HCT116 (cell line): ENCODE measurements at regions not wholly inside any gene's neighbourhood (a gene's known extent, or its start where the extent isn't known, plus 50 kb on each side); places are given as distances from the start of the nearest gene placed in this dataset.

Source experiments
- ATAC-seq: fragments of 200-7000 bp; cut with Tn5 transposase; 2 replicates; pipeline ENCODE4 v1.9.1; 2020; ENCODE audit warnings: mild to moderate bottlenecking, moderate library complexity
- BruUV-seq: library from RNA; stranded (reverse); fragments of 400-500 nt; replicated peaks from 2 replicates; lab custom pipeline; 2021; lab: Mats Ljungman, UMichigan
- CTCF ChIA-PET: fragments of 300-600 bp; sonication (Branson Sonifier 250); formaldehyde crosslinking; loops from one replicate; lab custom pipeline; 2021; ENCODE audit warnings: antibody characterized with exemption; lab: Charles Lee
- POLR2A ChIA-PET: fragments of 300-600, 350-600 bp; sonication (Branson Sonifier 250); formaldehyde crosslinking; loops from one replicate; lab custom pipeline; 2021; ENCODE audit warnings: antibody characterized with exemption; lab: Charles Lee
- RAD21 ChIA-PET, 2 experiments: fragments of 300-600 bp; sonication (Branson Sonifier 250); formaldehyde crosslinking; loops; one replicate each; lab custom pipeline; 2023; ENCODE audit warnings: low total read pairs in 2 of 2; ENCODE audit not compliant: uncharacterized antibody in 2 of 2, unreplicated experiment in 2 of 2, low non-redundant PET in 1 of 2; lab: Charles Lee
- DNase-seq: peaks from one replicate; pipeline ENCODE4 v3.0.0-alpha.2; 2010; ENCODE audit warnings: low read depth, low spot score
- H2AFZ ChIP-seq: fragments of 200-600 bp; shearing (Covaris generic), sonication (generic); 2 replicates; pipeline ENCODE4 v1.6.1; 2017; ENCODE audit warnings: low read depth, mixed run types, mixed read lengths, antibody characterized with exemption, low read length; ENCODE audit not compliant: poor library complexity, severe bottlenecking
- H3K27ac ChIP-seq: 2 replicates; pipeline ENCODE4 v1.5.1; 2012; ENCODE audit warnings: low read depth, low read length
- H3K27me3 ChIP-seq: fragments of 200-600 bp; sonication (generic); 2 replicates; pipeline ENCODE4 v1.6.1; 2016; ENCODE audit warnings: mixed run types, low read length, mixed read lengths; ENCODE audit not compliant: insufficient read depth
- H3K36me3 ChIP-seq, 2 experiments: fragments of 200-500 bp in 1 of 2; fragments of 200-600 bp in 1 of 2; sonication (Bioruptor generic) in 1 of 2; sonication (generic) in 1 of 2; 2 replicates each; pipeline versions ENCODE4 v1.5.1 to v1.6.1; 2014 to 2016; ENCODE audit warnings: low read length in 2 of 2, inconsistent platforms in 1 of 2, mixed read lengths in 1 of 2, mixed run types in 1 of 2; ENCODE audit not compliant: insufficient read depth in 2 of 2, control insufficient read depth in 1 of 2
- H3K4me1 ChIP-seq, 2 experiments: fragments of 200-600 bp in 1 of 2; sonication (generic) in 1 of 2; 2 replicates each; pipeline versions ENCODE4 v1.5.1 to v1.6.1; 2012 to 2017; ENCODE audit warnings: low read length in 2 of 2, inconsistent platforms in 1 of 2, mild to moderate bottlenecking in 1 of 2, mixed read lengths in 1 of 2, mixed run types in 1 of 2, moderate library complexity in 1 of 2; ENCODE audit not compliant: insufficient read depth in 2 of 2, control insufficient read depth in 1 of 2
- H3K4me2 ChIP-seq: fragments of 200-600 bp; sonication (generic); 2 replicates; pipeline ENCODE4 v1.6.1; 2017; ENCODE audit warnings: mixed run types, low read length, mixed read lengths
- H3K4me3 ChIP-seq, 2 experiments: fragments of 200-600 bp in 1 of 2; sonication (generic) in 1 of 2; replicated peaks in 1 of 2; 2 replicates each; pipeline ENCODE4 v1.5.1; 2011 to 2016; ENCODE audit warnings: low read length in 2 of 2, control low read depth in 1 of 2, low read depth in 1 of 2, mild to moderate bottlenecking in 1 of 2, mixed read lengths in 1 of 2, mixed run types in 1 of 2
- H3K79me2 ChIP-seq: fragments of 200-600 bp; sonication (generic); 2 replicates; pipeline ENCODE4 v1.6.1; 2017; ENCODE audit warnings: mild to moderate bottlenecking, mixed run types, low read length, moderate library complexity, mixed read lengths; ENCODE audit not compliant: insufficient read depth
- H3K9ac ChIP-seq: fragments of 200-600 bp; sonication (generic); 2 replicates; pipeline ENCODE4 v1.6.1; 2016; ENCODE audit warnings: low read length, mixed read lengths
- H3K9me2 ChIP-seq: fragments of 200-600 bp; sonication (generic), shearing (Covaris generic); 2 replicates; pipeline ENCODE4 v1.6.1; 2017; ENCODE audit warnings: mixed run types, mild to moderate bottlenecking, moderate library complexity; ENCODE audit not compliant: insufficient read depth
- H3K9me3 ChIP-seq, 2 experiments: fragments of 200-500 bp in 1 of 2; fragments of 200-600 bp in 1 of 2; sonication (Bioruptor generic) in 1 of 2; sonication (generic) in 1 of 2; 2 replicates each; pipeline ENCODE4 v1.6.1; 2014 to 2017; ENCODE audit warnings: low read length in 2 of 2, mixed read lengths in 2 of 2, inconsistent platforms in 1 of 2, low read depth in 1 of 2, mild to moderate bottlenecking in 1 of 2, mixed run types in 1 of 2, moderate library complexity in 1 of 2; ENCODE audit not compliant: control insufficient read depth in 1 of 2, insufficient read depth in 1 of 2
- H4K20me1 ChIP-seq: fragments of 200-600 bp; sonication (generic), shearing (Covaris generic); 2 replicates; pipeline ENCODE4 v1.6.1; 2017; ENCODE audit warnings: mixed run types, mild to moderate bottlenecking, moderate library complexity; ENCODE audit not compliant: insufficient read depth
- EGR1 ChIP-seq: IDR thresholded peaks from 2 replicates; pipeline ENCODE4 v1.6.1; 2012; ENCODE audit warnings: low read depth
- ELF1 ChIP-seq: IDR thresholded peaks from 2 replicates; pipeline ENCODE4 v1.6.1; 2012; ENCODE audit warnings: low read depth, borderline replicate concordance
- EZH2phosphoT487 ChIP-seq: fragments of 200-600 bp; IDR thresholded peaks from 2 replicates; pipeline ENCODE4 v1.6.1; 2018; ENCODE audit warnings: antibody characterized with exemption, borderline replicate concordance
- FOSL1 ChIP-seq: IDR thresholded peaks from 2 replicates; pipeline ENCODE4 v1.6.1; 2012; ENCODE audit warnings: low read depth
- JUND ChIP-seq: IDR thresholded peaks from 2 replicates; pipeline ENCODE4 v1.6.1; 2012
- POLR2A ChIP-seq: IDR thresholded peaks from 2 replicates; pipeline ENCODE4 v1.7.0; 2011; ENCODE audit warnings: borderline replicate concordance; ENCODE audit not compliant: insufficient read depth, insufficient read length; ENCODE audit errors: extremely low read depth
- SIN3A ChIP-seq: IDR thresholded peaks from 2 replicates; pipeline ENCODE4 v1.6.1; 2012; ENCODE audit warnings: low read depth
- SP1 ChIP-seq: IDR thresholded peaks from 2 replicates; pipeline ENCODE4 v1.6.1; 2012; ENCODE audit warnings: low read depth
- SRF ChIP-seq: IDR thresholded peaks from 2 replicates; pipeline ENCODE4 v1.6.1; 2012; ENCODE audit warnings: low read depth
- ZBTB33 ChIP-seq: IDR thresholded peaks from 2 replicates; pipeline ENCODE4 v1.6.1; 2011; ENCODE audit warnings: mild to moderate bottlenecking, low read length, moderate library complexity; ENCODE audit not compliant: insufficient replicate concordance; ENCODE audit errors: extremely low read depth
- ZFX ChIP-seq: fragments of 450-650 bp; IDR thresholded peaks from 2 replicates; pipeline ENCODE4 v1.6.1; 2017
- intact Hi-C: fragments of 100-400 bp; cut with micrococcal nuclease; formaldehyde crosslinking; loops from 2 replicates; pipeline ENCODE4 v1.10.0; 2022
- TF ChIP-seq, protein P1 (sequence below): IDR thresholded peaks from 2 replicates; pipeline ENCODE4 v1.6.1; 2012
- TF ChIP-seq, protein P2 (sequence below): IDR thresholded peaks from 2 replicates; pipeline ENCODE4 v1.6.1; 2012
- TF ChIP-seq, protein P3 (sequence below), 3 experiments: fragments of 200-600 bp in 1 of 3; sonication (generic) in 1 of 3; IDR thresholded peaks in 2 of 3; conservative IDR thresholded peaks in 1 of 3; 2 replicates each; pipeline ENCODE4 v1.5.1; 2012 to 2017; ENCODE audit warnings: low read depth in 2 of 3, low read length in 2 of 3, antibody characterized with exemption in 1 of 3, borderline replicate concordance in 1 of 3, control low read depth in 1 of 3, mild to moderate bottlenecking in 1 of 3, mixed read lengths in 1 of 3, mixed run types in 1 of 3, moderate library complexity in 1 of 3; ENCODE audit not compliant: insufficient read depth in 1 of 3

DNA sequence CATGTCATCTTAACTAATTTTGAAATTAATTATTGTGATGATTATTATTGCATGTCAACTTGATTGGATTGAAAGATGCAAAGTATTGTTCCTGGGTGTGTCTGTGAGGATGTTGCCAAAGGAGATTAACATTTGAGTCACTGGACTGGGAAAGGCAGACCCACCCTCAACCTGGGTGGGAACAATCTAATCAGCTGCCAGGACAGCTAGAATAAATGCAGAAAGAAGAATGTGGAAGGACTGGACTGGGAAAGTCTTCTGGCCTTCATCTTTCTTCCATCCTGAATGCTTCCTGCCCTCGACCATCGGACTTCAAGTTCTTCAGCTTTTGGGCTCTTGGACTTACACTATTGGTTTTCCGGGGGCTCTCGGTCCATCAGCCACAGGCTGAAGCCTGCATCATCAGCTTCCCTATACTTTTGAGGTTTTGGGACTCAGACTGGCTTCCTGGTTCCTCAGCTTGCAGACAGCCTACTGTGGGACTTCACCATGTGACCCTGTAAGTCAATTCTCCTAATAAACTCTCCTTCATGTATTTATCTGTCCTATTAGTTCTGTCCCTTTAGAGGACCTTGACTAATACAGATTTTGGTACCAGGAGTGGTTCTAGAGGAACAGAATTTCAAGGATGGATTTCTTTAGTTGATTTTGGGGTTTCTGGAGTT, 959.8 kb downstream of the ANKRD7 start:
- POLR2A ChIA-PET, result no interaction called here
- Histone ChIP-seq H3K27me3 (no peaks in the 10 kb centered on the region), H3K36me3 (no peaks in the 10 kb centered on the region), H4K20me1 (no peaks in the 10 kb centered on the region), H3K9me2 (no peaks in the 10 kb centered on the region), H3K9me3 (no peaks in the 10 kb centered on the region), H3K27ac (no peak overlapping the region), H2AFZ (no peak overlapping the region), H3K4me3 (no peak overlapping the region), H3K4me2 (no peak overlapping the region), H3K9ac (no peak overlapping the region), H3K79me2 (no peaks in the 10 kb centered on the region), H3K4me1 (no peaks in the 10 kb centered on the region)
- intact Hi-C loops, result no loop called here
- TF ChIP-seq, protein P1, sequence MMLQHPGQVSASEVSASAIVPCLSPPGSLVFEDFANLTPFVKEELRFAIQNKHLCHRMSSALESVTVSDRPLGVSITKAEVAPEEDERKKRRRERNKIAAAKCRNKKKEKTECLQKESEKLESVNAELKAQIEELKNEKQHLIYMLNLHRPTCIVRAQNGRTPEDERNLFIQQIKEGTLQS, result no peak
- ATAC-seq (no peak), DNase-seq (no peak)
- CTCF ChIA-PET, result no interaction called here
- no TSS peak for BruUV-seq
- RAD21 ChIA-PET, result no interaction called here

GRCh38 chr7:119196183-119196582, 971.7 kb downstream of the ANKRD7 start:
- POLR2A ChIA-PET, result no interaction called here
- H3K4me2 ChIP-seq, result no peak overlapping the region
- H3K27me3 ChIP-seq, result no peaks in the 10 kb centered on the region
- H3K4me1 ChIP-seq, result no peaks in the 10 kb centered on the region
- H2AFZ ChIP-seq, result no peak overlapping the region
- no peak overlapping the region for H3K9ac ChIP-seq
- TF ChIP-seq ZBTB33 (no peak), ELF1 (no peak), ZFX (no peak), FOSL1 (no peak), SIN3A (no peak), EGR1 (no peak), POLR2A (no peak), JUND (no peak), SRF (no peak), SP1 (no peak), EZH2phosphoT487 (no peak)
- TF ChIP-seq, protein P2, sequence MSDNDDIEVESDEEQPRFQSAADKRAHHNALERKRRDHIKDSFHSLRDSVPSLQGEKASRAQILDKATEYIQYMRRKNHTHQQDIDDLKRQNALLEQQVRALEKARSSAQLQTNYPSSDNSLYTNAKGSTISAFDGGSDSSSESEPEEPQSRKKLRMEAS, result no peak
- TF ChIP-seq, protein P1, result no peak
- TF ChIP-seq, protein P3, sequence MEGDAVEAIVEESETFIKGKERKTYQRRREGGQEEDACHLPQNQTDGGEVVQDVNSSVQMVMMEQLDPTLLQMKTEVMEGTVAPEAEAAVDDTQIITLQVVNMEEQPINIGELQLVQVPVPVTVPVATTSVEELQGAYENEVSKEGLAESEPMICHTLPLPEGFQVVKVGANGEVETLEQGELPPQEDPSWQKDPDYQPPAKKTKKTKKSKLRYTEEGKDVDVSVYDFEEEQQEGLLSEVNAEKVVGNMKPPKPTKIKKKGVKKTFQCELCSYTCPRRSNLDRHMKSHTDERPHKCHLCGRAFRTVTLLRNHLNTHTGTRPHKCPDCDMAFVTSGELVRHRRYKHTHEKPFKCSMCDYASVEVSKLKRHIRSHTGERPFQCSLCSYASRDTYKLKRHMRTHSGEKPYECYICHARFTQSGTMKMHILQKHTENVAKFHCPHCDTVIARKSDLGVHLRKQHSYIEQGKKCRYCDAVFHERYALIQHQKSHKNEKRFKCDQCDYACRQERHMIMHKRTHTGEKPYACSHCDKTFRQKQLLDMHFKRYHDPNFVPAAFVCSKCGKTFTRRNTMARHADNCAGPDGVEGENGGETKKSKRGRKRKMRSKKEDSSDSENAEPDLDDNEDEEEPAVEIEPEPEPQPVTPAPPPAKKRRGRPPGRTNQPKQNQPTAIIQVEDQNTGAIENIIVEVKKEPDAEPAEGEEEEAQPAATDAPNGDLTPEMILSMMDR (IDR thresholded peaks at IDR 0.05 in 2 of 3, conservative IDR thresholded peaks at IDR 0.05 in 1 of 3; ENCODE audit: borderline replicate concordance in 1 of 3, insufficient read depth in 1 of 3, low read depth in 2 of 3, low read length in 2 of 3), result no peak
- H3K9me2 ChIP-seq, result no peaks in the 10 kb centered on the region
- H3K36me3 ChIP-seq, result no peaks in the 10 kb centered on the region
- H3K27ac ChIP-seq, result no peak overlapping the region
- CTCF ChIA-PET, result interaction anchor here (1.4 kb wide), 1 partner anchor 19 kb away, joined by 8 read pairs; no protein-coding TSS in a partner anchor
- no peaks in the 10 kb centered on the region for H3K79me2 ChIP-seq
- no peak for ATAC-seq
- H4K20me1 ChIP-seq, result no peaks in the 10 kb centered on the region
- intact Hi-C loops, result loop anchor here (5.0 kb wide), 2 partner anchors 274 to 844 kb away; no protein-coding TSS in a partner anchor
- H3K9me3 ChIP-seq, result no peaks in the 10 kb centered on the region
- no peak overlapping the region for H3K4me3 ChIP-seq
- BruUV-seq, result no TSS peak
- RAD21 ChIA-PET, result no interaction called here
- DNase-seq, result no peak
